ENCODE measurements at regions not wholly inside any gene's neighbourhood (a gene's known extent, or its start where the extent isn't known, plus 50 kb on each side); places are given as distances from the start of the nearest gene placed in this dataset.

DNA sequence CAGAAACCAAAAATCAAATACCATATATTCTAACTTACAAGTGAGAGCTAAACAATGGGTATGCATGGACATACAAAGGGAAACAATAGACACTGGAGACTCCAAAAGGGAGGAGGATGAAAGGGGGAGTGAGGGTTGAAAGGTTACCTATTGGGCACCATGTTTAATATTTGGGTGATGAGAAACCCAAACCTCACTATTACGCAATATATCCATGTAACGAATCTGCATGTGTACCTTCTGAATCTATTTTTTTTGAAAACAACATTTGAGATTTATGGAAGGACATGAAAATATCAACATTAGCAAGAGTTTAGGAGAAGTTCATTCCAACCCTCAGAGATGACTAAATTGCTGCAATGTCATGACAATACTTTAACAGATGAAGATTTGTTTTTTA, 586.1 kb downstream of the GBA3 start:
- TF ChIP-seq, protein P1, sequence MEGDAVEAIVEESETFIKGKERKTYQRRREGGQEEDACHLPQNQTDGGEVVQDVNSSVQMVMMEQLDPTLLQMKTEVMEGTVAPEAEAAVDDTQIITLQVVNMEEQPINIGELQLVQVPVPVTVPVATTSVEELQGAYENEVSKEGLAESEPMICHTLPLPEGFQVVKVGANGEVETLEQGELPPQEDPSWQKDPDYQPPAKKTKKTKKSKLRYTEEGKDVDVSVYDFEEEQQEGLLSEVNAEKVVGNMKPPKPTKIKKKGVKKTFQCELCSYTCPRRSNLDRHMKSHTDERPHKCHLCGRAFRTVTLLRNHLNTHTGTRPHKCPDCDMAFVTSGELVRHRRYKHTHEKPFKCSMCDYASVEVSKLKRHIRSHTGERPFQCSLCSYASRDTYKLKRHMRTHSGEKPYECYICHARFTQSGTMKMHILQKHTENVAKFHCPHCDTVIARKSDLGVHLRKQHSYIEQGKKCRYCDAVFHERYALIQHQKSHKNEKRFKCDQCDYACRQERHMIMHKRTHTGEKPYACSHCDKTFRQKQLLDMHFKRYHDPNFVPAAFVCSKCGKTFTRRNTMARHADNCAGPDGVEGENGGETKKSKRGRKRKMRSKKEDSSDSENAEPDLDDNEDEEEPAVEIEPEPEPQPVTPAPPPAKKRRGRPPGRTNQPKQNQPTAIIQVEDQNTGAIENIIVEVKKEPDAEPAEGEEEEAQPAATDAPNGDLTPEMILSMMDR (IDR thresholded peaks at IDR 0.05) = no peak
- TF ChIP-seq POLR2A (IDR thresholded peaks at IDR 0.05) (no peak), POLR2AphosphoS5 (IDR thresholded peaks at IDR 0.05) (no peak)
